ENCODE measurements at regions not wholly inside any gene's neighbourhood (a gene's known extent, or its start where the extent isn't known, plus 50 kb on each side); places are given as distances from the start of the nearest gene placed in this dataset.
"Not testable (repeated sequence)": the region's sequence is repeated elsewhere in the genome, so short reads cannot be mapped to it uniquely, and the experiment has no call there.

DNA sequence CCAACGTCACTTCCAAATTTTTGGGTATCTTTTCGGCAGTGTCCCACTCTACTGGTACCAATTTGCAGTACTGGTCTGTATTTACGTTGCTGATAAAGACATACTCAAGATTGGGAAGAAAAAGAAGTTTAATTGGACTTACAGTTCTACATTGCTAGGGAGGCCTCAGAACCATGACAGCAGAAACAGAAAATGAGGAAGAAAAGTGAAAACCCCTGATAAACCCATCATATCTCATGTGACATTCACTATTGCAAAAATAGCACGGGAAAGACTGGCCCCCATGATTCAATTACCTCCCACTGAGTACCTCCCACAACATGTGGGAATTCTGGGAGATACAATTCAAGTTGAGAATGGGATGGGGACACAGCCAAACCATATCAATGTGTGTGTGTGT lies 364.0 kb upstream of the KCND2 start:
- Histone ChIP-seq H3K36me3 (ENCODE audit: insufficient read depth, low read length) (no peaks in the 10 kb centered on the region), H3K9me3 (ENCODE audit: control insufficient read depth, insufficient read depth, low read length) (no peaks in the 10 kb centered on the region), H3K9ac (ENCODE audit: low read depth, low read length) (no peak overlapping the region), H3K4me1 (ENCODE audit: insufficient read depth, low read length) (no peaks in the 10 kb centered on the region)

GRCh38 chr7:119914119-119914518 lies 358.9 kb upstream of the KCND2 start:
- H3K9me3 ChIP-seq (ENCODE audit: control insufficient read depth, insufficient read depth, low read length); H3K9ac ChIP-seq (ENCODE audit: low read depth, low read length); H3K36me3 ChIP-seq (ENCODE audit: insufficient read depth, low read length); H3K4me1 ChIP-seq (ENCODE audit: insufficient read depth, low read length): not testable (repeated sequence)

DNA sequence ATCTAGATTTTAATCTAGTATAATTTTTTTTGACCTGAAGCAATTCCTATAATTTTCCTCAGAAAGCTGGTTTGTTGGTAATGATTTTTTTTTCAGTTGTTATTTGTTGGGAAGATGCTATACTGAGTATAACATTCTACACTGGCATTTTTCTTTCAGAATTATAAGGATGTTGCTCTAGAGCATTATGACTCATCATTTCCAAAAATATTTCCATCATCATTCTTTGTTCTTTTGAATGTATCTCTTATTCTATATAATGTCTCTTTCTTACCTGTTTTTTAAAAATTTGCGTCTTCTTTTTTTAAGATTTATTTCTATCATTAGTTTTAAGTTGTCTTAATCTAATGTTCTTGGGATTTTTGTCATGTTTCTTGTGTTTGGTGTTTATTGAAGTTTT lies 356.5 kb upstream of the KCND2 start:
- no peaks in the 10 kb centered on the region for H3K4me1 ChIP-seq (ENCODE audit: insufficient read depth, low read length)
- H3K36me3 ChIP-seq (ENCODE audit: insufficient read depth, low read length) = no peaks in the 10 kb centered on the region
- H3K9me3 ChIP-seq (ENCODE audit: control insufficient read depth, insufficient read depth, low read length) = no peaks in the 10 kb centered on the region
- H3K9ac ChIP-seq (ENCODE audit: low read depth, low read length) = no peak overlapping the region

DNA sequence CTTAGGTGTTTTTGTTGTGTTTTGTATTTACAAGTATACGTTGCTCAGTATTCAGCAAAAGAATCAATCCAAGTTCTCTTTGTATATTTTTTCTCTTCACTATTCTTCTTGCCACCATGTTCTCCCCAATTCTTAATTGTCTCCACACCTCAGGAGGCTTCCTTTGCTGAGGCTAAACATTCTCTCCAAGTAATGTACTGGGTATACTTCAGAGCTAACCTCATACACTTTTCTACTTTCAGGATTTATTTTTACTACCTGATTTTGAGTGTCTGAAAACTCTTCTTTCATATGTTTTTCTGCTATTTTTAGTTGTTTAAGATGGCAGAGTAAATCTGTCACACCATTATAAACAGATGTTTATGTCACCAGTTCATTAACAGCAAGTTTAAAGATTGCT lies 354.8 kb upstream of the KCND2 start:
- H3K9me3 ChIP-seq (ENCODE audit: control insufficient read depth, insufficient read depth, low read length) = no peaks in the 10 kb centered on the region
- H3K9ac ChIP-seq (ENCODE audit: low read depth, low read length) = no peak overlapping the region
- no peaks in the 10 kb centered on the region for H3K4me1 ChIP-seq (ENCODE audit: insufficient read depth, low read length)
- no peaks in the 10 kb centered on the region for H3K36me3 ChIP-seq (ENCODE audit: insufficient read depth, low read length)

- H3K36me3 ChIP-seq (ENCODE audit: insufficient read depth, low read length) = no peaks in the 10 kb centered on the region
- no peaks in the 10 kb centered on the region for H3K4me1 ChIP-seq (ENCODE audit: insufficient read depth, low read length)
- H3K9ac ChIP-seq (ENCODE audit: low read depth, low read length) = no peak overlapping the region
- H3K9me3 ChIP-seq (ENCODE audit: control insufficient read depth, insufficient read depth, low read length) = no peaks in the 10 kb centered on the region
Measured at GRCh38 chr7:119919986-119920385, 353.0 kb upstream of the KCND2 start.

GRCh38 chr7:119925581-119926289 lies 347.2 kb upstream of the KCND2 start:
- no peaks in the 10 kb centered on the region for H3K4me1 ChIP-seq (ENCODE audit: insufficient read depth, low read length)
- no peaks in the 10 kb centered on the region for H3K36me3 ChIP-seq (ENCODE audit: insufficient read depth, low read length)
- no peak overlapping the region for H3K9ac ChIP-seq (ENCODE audit: low read depth, low read length)
- no peaks in the 10 kb centered on the region for H3K9me3 ChIP-seq (ENCODE audit: control insufficient read depth, insufficient read depth, low read length)

- H3K9ac ChIP-seq (ENCODE audit: low read depth, low read length) = no peak overlapping the region
- no peaks in the 10 kb centered on the region for H3K4me1 ChIP-seq (ENCODE audit: insufficient read depth, low read length)
- no peaks in the 10 kb centered on the region for H3K36me3 ChIP-seq (ENCODE audit: insufficient read depth, low read length)
- no peaks in the 10 kb centered on the region for H3K9me3 ChIP-seq (ENCODE audit: control insufficient read depth, insufficient read depth, low read length)
Measured at GRCh38 chr7:119929891-119930290, 343.1 kb upstream of the KCND2 start.

- Histone ChIP-seq H3K9me3 (ENCODE audit: control insufficient read depth, insufficient read depth, low read length) (no peaks in the 10 kb centered on the region), H3K4me1 (ENCODE audit: insufficient read depth, low read length) (no peaks in the 10 kb centered on the region), H3K36me3 (ENCODE audit: insufficient read depth, low read length) (no peaks in the 10 kb centered on the region), H3K9ac (ENCODE audit: low read depth, low read length) (no peak overlapping the region)
Measured at GRCh38 chr7:119931230-119931824, 341.6 kb upstream of the KCND2 start.

- no peaks in the 10 kb centered on the region for H3K36me3 ChIP-seq (ENCODE audit: insufficient read depth, low read length)
- no peaks in the 10 kb centered on the region for H3K4me1 ChIP-seq (ENCODE audit: insufficient read depth, low read length)
- no peaks in the 10 kb centered on the region for H3K9me3 ChIP-seq (ENCODE audit: control insufficient read depth, insufficient read depth, low read length)
- no peak overlapping the region for H3K9ac ChIP-seq (ENCODE audit: low read depth, low read length)
Measured at GRCh38 chr7:119935418-119936025, 337.5 kb upstream of the KCND2 start.

DNA sequence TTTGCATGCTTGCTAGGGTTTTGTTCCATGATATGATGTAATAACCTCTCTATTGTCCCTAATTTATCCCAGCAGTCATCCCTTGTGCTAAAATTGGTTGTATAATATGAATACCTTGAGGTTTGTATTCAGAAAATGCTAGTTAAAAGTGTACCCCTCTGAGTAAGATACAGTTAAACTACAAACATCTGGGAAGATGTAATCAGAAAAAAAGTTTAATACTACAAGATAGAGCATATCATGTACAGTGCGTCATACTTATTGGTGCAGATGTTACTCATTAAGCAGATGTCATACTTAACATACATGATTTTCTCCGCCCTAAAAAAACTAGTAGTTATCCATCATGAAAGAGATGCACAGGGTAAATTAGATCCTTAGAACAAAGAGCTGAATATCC lies 336.1 kb upstream of the KCND2 start:
- no peak overlapping the region for H3K9ac ChIP-seq (ENCODE audit: low read depth, low read length)
- no peaks in the 10 kb centered on the region for H3K4me1 ChIP-seq (ENCODE audit: insufficient read depth, low read length)
- H3K36me3 ChIP-seq (ENCODE audit: insufficient read depth, low read length) = no peaks in the 10 kb centered on the region
- no peaks in the 10 kb centered on the region for H3K9me3 ChIP-seq (ENCODE audit: control insufficient read depth, insufficient read depth, low read length)

- no peaks in the 10 kb centered on the region for H3K4me1 ChIP-seq (ENCODE audit: insufficient read depth, low read length)
- H3K36me3 ChIP-seq (ENCODE audit: insufficient read depth, low read length) = no peaks in the 10 kb centered on the region
- H3K9me3 ChIP-seq (ENCODE audit: control insufficient read depth, insufficient read depth, low read length) = no peaks in the 10 kb centered on the region
- no peak overlapping the region for H3K9ac ChIP-seq (ENCODE audit: low read depth, low read length)
Measured at GRCh38 chr7:119937745-119938144, 335.2 kb upstream of the KCND2 start.

- Histone ChIP-seq H3K4me1 (ENCODE audit: insufficient read depth, low read length) (no peaks in the 10 kb centered on the region), H3K9me3 (ENCODE audit: control insufficient read depth, insufficient read depth, low read length) (no peaks in the 10 kb centered on the region), H3K9ac (ENCODE audit: low read depth, low read length) (no peak overlapping the region), H3K36me3 (ENCODE audit: insufficient read depth, low read length) (no peaks in the 10 kb centered on the region)
Measured at GRCh38 chr7:119943942-119944600, 328.9 kb upstream of the KCND2 start.

- Histone ChIP-seq H3K4me1 (ENCODE audit: insufficient read depth, low read length) (no peaks in the 10 kb centered on the region), H3K9me3 (ENCODE audit: control insufficient read depth, insufficient read depth, low read length) (no peaks in the 10 kb centered on the region), H3K9ac (ENCODE audit: low read depth, low read length) (no peak overlapping the region), H3K36me3 (ENCODE audit: insufficient read depth, low read length) (no peaks in the 10 kb centered on the region)
Measured at GRCh38 chr7:119944601-119944972, 328.4 kb upstream of the KCND2 start.

DNA sequence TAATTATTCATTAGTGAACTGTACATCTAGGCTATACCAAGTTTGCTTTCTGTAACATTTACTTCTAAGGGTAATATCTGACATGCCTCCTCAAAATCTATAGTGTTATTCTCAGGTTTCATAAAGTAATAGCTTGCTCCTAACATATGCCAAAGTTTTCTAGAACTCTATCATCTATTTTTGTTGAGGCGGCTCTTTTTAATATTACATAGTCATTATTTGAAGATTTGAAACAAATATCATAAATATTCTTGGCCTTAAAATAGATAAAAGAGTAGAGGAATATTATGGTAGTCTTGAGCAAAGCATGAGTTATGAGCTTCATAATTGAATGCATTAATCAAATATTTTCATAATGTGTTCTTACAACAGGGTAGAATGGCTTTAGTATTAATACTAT lies 327.2 kb upstream of the KCND2 start:
- Histone ChIP-seq H3K4me1 (ENCODE audit: insufficient read depth, low read length) (no peaks in the 10 kb centered on the region), H3K9ac (ENCODE audit: low read depth, low read length) (no peak overlapping the region), H3K9me3 (ENCODE audit: control insufficient read depth, insufficient read depth, low read length) (no peaks in the 10 kb centered on the region), H3K36me3 (ENCODE audit: insufficient read depth, low read length) (no peaks in the 10 kb centered on the region)

- no peaks in the 10 kb centered on the region for H3K4me1 ChIP-seq (ENCODE audit: insufficient read depth, low read length)
- no peaks in the 10 kb centered on the region for H3K36me3 ChIP-seq (ENCODE audit: insufficient read depth, low read length)
- no peak overlapping the region for H3K9ac ChIP-seq (ENCODE audit: low read depth, low read length)
- H3K9me3 ChIP-seq (ENCODE audit: control insufficient read depth, insufficient read depth, low read length) = no peaks in the 10 kb centered on the region
Measured at GRCh38 chr7:119949053-119949452, 323.9 kb upstream of the KCND2 start.
